ENCODE measurements at regions not wholly inside any gene's neighbourhood (a gene's known extent, or its start where the extent isn't known, plus 50 kb on each side); places are given as distances from the start of the nearest gene placed in this dataset.
"Not testable (repeated sequence)": the region's sequence is repeated elsewhere in the genome, so short reads cannot be mapped to it uniquely, and the experiment has no call there.

- Histone ChIP-seq H3K27me3 (no peaks in the 10 kb centered on the region), H3K27ac (no peak overlapping the region), H3K36me3 (ENCODE audit: low read depth, missing control alignments) (no peaks in the 10 kb centered on the region), H3K4me1 (no peaks in the 10 kb centered on the region), H3K4me3 (no peak overlapping the region), H3K9me3 (no peaks in the 10 kb centered on the region)
- no peak for DNase-seq
- WGBS, 2 donors: 87 to 96% methylated on average over 1 of the region's 1 CpG
- no peak for TF ChIP-seq POLR2A (IDR thresholded peaks at IDR 0.05)
- no peak for TF ChIP-seq CTCF (IDR thresholded peaks at IDR 0.05)
- intact Hi-C loops (cut with DNase I; ENCODE audit: low total_unique reads): no loop called here
Observed at GRCh38 chr1:115534106-115534505, 107.7 kb upstream of the VANGL1 start.

GRCh38 chr1:115531631-115532264 lies 110.0 kb upstream of the VANGL1 start:
- H3K27ac ChIP-seq: no peak overlapping the region

GRCh38 chr1:115530407-115530806 lies 111.4 kb upstream of the VANGL1 start:
- Histone ChIP-seq H3K4me1 (no peaks in the 10 kb centered on the region), H3K27ac (no peak overlapping the region), H3K9me3 (no peaks in the 10 kb centered on the region), H3K36me3 (ENCODE audit: low read depth, missing control alignments) (no peaks in the 10 kb centered on the region), H3K4me3 (no peak overlapping the region), H3K27me3 (no peaks in the 10 kb centered on the region)
- intact Hi-C loops (cut with DNase I; ENCODE audit: low total_unique reads): no loop called here
- TF ChIP-seq CTCF (IDR thresholded peaks at IDR 0.05) (no peak), POLR2A (IDR thresholded peaks at IDR 0.05) (no peak)
- WGBS, 2 donors: 85 to 88% methylated on average over 1 of the region's 1 CpG
- no peak for DNase-seq

More at GRCh38 chr1:115531631-115532264, 110.0 kb upstream of the VANGL1 start:
- no peak for TF ChIP-seq POLR2A (IDR thresholded peaks at IDR 0.05)
- no peak for TF ChIP-seq CTCF (IDR thresholded peaks at IDR 0.05)
- H3K9me3 ChIP-seq: no peaks in the 10 kb centered on the region
- H3K4me1 ChIP-seq: no peaks in the 10 kb centered on the region
- no peaks in the 10 kb centered on the region for H3K36me3 ChIP-seq (ENCODE audit: low read depth, missing control alignments)
- no peak for DNase-seq
- no peak overlapping the region for H3K4me3 ChIP-seq
- WGBS, 2 donors: 52 to 57% methylated on average over 6 of the region's 6 CpGs
- intact Hi-C loops (cut with DNase I; ENCODE audit: low total_unique reads): no loop called here
- H3K27me3 ChIP-seq: no peaks in the 10 kb centered on the region

GRCh38 chr1:115529216-115529897 lies 112.4 kb upstream of the VANGL1 start:
- Histone ChIP-seq H3K27me3 (no peaks in the 10 kb centered on the region), H3K9me3 (no peaks in the 10 kb centered on the region), H3K4me3 (no peak overlapping the region), H3K27ac (no peak overlapping the region), H3K36me3 (ENCODE audit: low read depth, missing control alignments) (no peaks in the 10 kb centered on the region), H3K4me1 (no peaks in the 10 kb centered on the region)
- intact Hi-C loops (cut with DNase I; ENCODE audit: low total_unique reads): no loop called here
- WGBS, 2 donors: 89 to 91% methylated on average over 2 of the region's 2 CpGs
- TF ChIP-seq CTCF (IDR thresholded peaks at IDR 0.05): no peak
- no peak for TF ChIP-seq POLR2A (IDR thresholded peaks at IDR 0.05)
- DNase-seq: no peak

- DNase-seq; intact Hi-C loops (cut with DNase I; ENCODE audit: low total_unique reads); H3K27me3 ChIP-seq; H3K36me3 ChIP-seq (ENCODE audit: low read depth, missing control alignments); H3K4me3 ChIP-seq; H3K9me3 ChIP-seq; H3K4me1 ChIP-seq; H3K27ac ChIP-seq: not testable (repeated sequence)
- 62 to 82% methylated on average over 3 of the region's 3 CpGs for WGBS, 2 donors
Observed at GRCh38 chr1:115528336-115528735, 113.4 kb upstream of the VANGL1 start.
